Testis (tissue), 2 donors: ENCODE measurements at regions not wholly inside any gene's neighbourhood (a gene's known extent, or its start where the extent isn't known, plus 50 kb on each side); places are given as distances from the start of the nearest gene placed in this dataset.

Source experiments
- POLR2A ChIP-seq: fragments of 450-650 bp; IDR thresholded peaks from one replicate; pipeline ENCODE4 v1.6.1; 2017; ENCODE audit warnings: antibody characterized with exemption, mild to moderate bottlenecking, moderate library complexity
- TF ChIP-seq, protein P1 (sequence below), 3 experiments: fragments of 450-650 bp in 2 of 3; fragments of 200-600 bp in 1 of 3; sonication (generic) in 1 of 3; IDR thresholded peaks; one replicate each; pipeline ENCODE4 v1.5.1; 2016 to 2019; ENCODE audit warnings: antibody characterized with exemption in 3 of 3, mild to moderate bottlenecking in 2 of 3, moderate library complexity in 1 of 3

DNA sequence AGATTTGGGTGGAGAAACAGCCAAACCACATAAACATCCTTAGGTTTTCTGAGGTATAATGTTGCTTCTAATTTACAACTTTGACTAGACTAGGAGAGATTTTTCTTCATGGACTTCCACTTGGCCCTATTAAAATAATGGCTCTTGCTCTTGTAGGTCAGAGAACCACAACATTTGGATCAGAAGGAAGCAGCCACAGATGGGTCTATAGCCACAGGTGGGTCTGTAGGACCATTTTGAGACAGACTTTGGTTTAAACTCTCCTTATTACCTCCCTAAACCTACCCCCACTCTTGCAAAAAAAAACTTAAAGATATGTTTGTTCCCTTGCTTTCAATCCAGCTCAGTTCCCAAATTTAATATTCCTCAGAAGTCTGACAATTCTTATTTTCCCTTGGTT, 1260.8 kb downstream of the GATA3 start:
- TF ChIP-seq, protein P1, sequence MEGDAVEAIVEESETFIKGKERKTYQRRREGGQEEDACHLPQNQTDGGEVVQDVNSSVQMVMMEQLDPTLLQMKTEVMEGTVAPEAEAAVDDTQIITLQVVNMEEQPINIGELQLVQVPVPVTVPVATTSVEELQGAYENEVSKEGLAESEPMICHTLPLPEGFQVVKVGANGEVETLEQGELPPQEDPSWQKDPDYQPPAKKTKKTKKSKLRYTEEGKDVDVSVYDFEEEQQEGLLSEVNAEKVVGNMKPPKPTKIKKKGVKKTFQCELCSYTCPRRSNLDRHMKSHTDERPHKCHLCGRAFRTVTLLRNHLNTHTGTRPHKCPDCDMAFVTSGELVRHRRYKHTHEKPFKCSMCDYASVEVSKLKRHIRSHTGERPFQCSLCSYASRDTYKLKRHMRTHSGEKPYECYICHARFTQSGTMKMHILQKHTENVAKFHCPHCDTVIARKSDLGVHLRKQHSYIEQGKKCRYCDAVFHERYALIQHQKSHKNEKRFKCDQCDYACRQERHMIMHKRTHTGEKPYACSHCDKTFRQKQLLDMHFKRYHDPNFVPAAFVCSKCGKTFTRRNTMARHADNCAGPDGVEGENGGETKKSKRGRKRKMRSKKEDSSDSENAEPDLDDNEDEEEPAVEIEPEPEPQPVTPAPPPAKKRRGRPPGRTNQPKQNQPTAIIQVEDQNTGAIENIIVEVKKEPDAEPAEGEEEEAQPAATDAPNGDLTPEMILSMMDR (IDR thresholded peaks at IDR 0.05): no peak
- no peak for TF ChIP-seq POLR2A
